WI38 (cell line): ENCODE measurements at regions not wholly inside any gene's neighbourhood (a gene's known extent, or its start where the extent isn't known, plus 50 kb on each side); places are given as distances from the start of the nearest gene placed in this dataset.

Experiments used
- H3K4me3 ChIP-seq: 2 replicates; pipeline ENCODE4 v1.5.1; 2011; ENCODE audit warnings: low read depth, mild to moderate bottlenecking, control low read depth, low read length
- TF ChIP-seq, protein P1 (sequence below): IDR thresholded peaks from 2 replicates; pipeline ENCODE4 v1.5.1; 2012; ENCODE audit warnings: low read depth, mild to moderate bottlenecking, control low read depth, low read length

DNA sequence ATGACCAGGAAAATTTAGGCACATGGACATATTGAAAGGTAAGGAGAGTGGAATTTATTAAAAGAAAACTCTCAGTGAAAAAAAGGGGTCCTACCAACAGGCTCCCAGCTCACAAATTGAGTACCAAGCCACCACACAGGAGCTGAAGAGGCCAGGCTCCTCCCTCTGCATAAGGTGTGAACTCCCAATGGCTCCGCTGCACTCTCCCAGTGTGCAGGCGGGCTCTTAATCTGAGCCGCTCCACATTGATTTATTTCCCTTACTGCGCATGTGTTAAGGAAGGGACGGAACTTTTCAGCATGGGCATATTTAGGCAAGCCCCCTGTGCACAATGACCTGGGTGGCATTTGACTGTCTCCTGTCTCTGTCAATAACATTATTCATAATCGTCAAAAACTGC is 68.6 kb upstream of the PLEKHG7 start:
- no peak overlapping the region for H3K4me3 ChIP-seq
- TF ChIP-seq, protein P1, sequence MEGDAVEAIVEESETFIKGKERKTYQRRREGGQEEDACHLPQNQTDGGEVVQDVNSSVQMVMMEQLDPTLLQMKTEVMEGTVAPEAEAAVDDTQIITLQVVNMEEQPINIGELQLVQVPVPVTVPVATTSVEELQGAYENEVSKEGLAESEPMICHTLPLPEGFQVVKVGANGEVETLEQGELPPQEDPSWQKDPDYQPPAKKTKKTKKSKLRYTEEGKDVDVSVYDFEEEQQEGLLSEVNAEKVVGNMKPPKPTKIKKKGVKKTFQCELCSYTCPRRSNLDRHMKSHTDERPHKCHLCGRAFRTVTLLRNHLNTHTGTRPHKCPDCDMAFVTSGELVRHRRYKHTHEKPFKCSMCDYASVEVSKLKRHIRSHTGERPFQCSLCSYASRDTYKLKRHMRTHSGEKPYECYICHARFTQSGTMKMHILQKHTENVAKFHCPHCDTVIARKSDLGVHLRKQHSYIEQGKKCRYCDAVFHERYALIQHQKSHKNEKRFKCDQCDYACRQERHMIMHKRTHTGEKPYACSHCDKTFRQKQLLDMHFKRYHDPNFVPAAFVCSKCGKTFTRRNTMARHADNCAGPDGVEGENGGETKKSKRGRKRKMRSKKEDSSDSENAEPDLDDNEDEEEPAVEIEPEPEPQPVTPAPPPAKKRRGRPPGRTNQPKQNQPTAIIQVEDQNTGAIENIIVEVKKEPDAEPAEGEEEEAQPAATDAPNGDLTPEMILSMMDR = no peak

DNA sequence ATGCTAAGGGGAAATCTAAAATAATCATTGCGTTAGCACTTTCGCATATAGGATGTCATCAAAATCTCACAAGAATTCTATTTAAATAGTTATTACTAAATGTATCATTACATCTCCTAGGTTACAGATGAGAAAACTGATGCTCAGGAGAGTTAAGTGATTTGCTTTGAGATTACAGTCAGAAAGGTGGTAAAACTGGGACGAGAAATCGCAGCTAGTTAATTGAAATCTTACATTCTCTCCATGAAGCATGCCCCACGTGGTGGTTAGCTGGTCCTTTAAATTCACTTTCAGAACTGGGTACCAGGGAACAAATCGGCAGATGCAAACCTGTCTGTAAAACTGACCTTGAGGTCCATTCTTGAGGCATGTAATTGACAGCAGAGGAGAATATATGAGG is 71.8 kb upstream of the PLEKHG7 start:
- TF ChIP-seq, protein P1 = no peak
- no peak overlapping the region for H3K4me3 ChIP-seq

DNA sequence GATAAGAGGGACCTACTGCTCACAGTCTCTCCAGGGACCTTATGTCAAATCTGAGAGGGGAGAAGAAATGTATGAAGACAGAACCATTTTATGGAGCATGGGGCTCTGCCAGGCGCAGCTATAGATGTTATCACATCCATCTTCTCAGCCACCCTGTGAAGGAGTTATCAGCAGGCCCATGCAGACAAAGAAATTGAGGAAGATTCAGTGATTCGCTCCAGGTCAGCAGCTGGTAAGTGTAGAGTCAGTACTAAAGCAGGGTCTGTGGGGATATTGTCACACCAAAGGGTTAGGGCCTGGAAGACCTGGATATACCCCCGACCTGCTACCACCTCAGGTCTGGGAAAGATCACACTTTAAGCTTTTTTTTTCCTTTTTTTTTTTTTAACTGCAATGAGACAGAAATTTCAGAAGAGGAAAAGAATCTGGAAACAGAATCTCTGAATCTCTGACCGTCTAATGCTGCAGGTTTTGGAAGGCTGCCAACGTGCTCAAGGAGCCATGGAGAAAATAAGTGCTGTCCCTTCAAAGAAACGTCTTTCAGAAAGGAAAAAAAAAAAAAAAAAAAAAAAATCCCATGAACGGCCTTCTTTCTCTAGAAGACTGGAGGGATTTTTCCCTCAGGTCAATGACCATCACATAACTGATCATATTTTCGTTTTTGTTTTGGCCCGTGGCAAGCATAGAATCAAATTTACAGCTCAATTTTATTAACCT is 73.3 kb upstream of the PLEKHG7 start:
- TF ChIP-seq, protein P1 = no peak
- no peak overlapping the region for H3K4me3 ChIP-seq

DNA sequence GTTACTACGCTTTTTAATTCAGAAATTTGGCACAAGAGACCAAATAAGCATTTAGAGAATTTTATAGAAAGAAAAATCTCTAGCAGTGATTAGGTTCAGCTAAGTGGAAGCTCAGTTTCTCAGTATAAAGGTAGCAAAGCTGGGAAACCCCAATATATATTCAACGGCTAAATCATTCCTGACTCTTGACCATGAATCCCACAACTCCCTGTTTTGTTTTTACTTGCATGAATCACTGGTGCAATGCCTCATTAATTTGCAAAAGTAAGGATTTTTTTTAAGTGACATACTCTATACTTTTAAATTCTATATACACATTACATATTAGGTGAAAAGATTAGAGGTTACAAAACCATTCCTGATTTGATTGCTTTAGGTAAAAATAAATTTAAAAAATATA is 74.3 kb upstream of the PLEKHG7 start:
- TF ChIP-seq, protein P1 = no peak
- no peak overlapping the region for H3K4me3 ChIP-seq

DNA sequence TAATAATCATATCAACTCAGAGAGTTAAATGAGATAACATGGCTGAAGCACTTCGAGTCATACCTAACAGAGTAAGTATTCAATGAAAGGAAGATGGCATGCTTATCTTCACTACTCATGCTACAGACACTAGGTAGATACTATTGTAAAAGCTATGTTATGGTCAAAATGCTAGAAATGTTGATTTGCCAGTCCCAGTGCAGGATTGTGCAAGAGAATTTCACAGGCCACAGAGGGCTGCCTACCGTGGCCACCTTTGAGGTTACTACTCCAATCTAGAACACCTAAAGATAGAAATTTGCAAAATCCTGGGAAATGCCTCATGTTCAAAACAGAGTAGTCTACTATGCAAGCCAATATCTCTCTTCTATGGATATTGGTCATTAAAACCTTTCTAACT is 75.3 kb upstream of the PLEKHG7 start:
- no peak overlapping the region for H3K4me3 ChIP-seq
- TF ChIP-seq, protein P1 = no peak

DNA sequence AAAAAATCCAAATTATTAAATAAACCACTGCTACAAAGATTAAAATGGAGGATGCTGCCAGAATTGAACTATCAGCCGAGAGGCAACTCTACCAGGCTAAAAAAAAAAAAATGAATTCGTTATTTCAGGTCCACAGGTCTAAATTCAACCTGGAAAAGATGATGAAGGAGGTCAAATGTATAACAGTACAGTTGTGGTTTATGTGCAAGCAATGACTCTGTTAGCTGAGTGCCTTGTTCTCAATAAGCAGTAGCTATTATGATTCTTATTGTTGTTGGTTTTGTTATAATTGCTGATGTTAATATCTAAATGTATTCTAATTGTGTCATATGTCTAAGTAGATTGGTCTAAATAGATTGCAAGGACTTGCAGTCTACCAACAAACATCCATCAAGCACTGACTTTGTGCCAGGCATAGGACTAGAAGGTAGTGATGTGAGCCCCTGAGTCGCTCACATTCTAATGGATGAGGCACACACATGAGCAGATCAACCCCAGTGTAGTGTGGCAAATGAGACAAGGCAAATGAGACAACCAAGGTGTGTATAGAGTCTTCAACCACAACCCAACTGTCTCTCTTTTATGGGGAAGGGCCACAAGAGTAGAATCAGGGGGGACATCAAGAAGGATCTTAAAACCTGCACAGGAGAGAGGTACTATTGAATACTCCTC is 77.0 kb upstream of the PLEKHG7 start:
- no peak overlapping the region for H3K4me3 ChIP-seq
- TF ChIP-seq, protein P1 = no peak

DNA sequence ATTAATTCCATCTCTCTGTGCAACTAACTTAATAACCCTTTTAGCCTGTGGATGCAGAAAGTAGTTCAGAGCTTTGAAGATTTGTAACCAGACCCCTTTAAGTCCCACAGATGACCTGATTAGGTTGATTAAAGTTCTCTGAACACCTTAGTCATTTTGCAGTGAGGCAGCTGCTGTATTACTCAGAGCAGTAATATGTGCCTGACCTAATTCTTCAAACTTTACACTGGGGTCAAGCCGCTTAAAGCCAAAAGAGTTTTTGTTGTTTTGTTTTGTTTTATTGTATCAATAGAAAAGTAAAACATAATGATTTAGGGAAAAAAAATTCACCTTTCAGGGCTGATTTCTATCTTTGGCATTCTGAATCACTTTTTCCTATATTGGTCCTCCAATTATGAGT is 78.6 kb upstream of the PLEKHG7 start:
- H3K4me3 ChIP-seq = no peak overlapping the region
- TF ChIP-seq, protein P1 = no peak
